Head of caudate nucleus (tissue), 42 donors: ENCODE measurements at regions not wholly inside any gene's neighbourhood (a gene's known extent, or its start where the extent isn't known, plus 50 kb on each side); places are given as distances from the start of the nearest gene placed in this dataset.

Experiments
- DNase-seq, 42 donors: peaks; one replicate each; pipeline versions ENCODE4 v3.0.0 to v3.0.0-alpha.2; 2020 to 2021; ENCODE audit warnings: mixed read lengths in 7 of 42
- intact Hi-C: fragments of 100-400 bp; cut with DNase I; formaldehyde crosslinking; loops from one replicate; pipeline ENCODE4 v1.15.0; 2022

DNA sequence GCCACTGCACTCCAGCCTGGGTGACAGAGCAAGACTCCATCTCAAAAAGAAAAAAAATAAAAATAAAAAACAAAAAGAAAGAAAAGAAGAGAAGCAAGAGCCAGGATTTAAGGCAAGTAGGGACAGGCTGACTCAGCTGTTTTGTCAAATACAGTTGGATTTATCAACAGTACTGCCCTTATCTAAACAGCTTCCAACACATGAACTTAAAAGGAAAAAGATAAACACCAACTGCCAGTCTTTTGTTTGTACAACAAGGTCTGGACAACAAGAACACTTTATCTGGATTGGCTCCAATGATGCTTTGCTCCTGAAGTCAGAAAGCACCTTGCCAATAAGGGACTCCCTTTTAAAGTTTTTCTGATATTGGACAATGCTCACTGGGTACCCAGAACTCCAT lies 886.0 kb downstream of the ADGRL2 start:
- intact Hi-C loops = no loop called here

DNA sequence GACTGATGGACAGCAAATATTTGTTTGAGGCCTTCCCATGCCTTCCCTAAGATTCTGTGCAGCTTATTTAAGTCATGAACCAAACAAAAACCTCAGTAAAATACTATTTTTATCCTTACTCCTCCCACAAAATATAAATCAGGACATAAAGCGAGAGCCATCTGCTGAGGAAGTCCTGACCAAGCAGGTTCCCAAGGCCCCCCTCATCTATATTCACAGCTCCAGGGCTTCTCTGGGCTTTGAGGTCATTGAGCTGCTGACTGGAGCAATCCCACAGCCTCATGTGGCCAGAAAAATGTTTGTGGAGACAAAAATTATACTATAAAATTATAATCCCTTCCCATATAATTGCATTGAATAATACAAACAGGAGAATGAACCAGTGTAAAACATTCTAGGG lies 846.2 kb downstream of the ADGRL2 start:
- intact Hi-C loops = no loop called here
- no peak for DNase-seq

More for the DNA sequence above, 886.0 kb downstream of the ADGRL2 start:
- DNase-seq = no peak

DNA sequence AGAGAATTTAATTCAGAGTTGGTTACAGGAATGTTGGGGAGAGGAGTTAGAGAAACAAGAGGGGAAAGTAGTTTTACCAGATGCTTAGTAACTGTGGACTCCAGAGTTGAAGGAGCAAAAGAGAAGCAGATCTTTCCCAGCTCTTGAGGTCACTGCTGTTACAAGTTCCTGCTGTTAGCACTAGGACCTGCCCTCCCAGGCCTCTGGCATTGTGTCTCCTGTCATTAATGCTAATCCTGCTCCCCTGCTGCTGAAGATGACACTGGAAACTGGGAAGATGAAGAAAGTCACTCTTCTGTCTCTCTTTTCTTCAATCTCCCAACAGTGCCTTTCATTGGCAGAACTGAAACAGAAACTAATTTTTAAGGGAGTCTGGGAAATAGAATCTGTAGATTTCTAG lies 845.6 kb downstream of the ADGRL2 start:
- intact Hi-C loops = no loop called here
- no peak for DNase-seq

- intact Hi-C loops = no loop called here
- DNase-seq = no peak
Observed at GRCh38 chr1:82644186-82644915, 843.6 kb downstream of the ADGRL2 start.

DNA sequence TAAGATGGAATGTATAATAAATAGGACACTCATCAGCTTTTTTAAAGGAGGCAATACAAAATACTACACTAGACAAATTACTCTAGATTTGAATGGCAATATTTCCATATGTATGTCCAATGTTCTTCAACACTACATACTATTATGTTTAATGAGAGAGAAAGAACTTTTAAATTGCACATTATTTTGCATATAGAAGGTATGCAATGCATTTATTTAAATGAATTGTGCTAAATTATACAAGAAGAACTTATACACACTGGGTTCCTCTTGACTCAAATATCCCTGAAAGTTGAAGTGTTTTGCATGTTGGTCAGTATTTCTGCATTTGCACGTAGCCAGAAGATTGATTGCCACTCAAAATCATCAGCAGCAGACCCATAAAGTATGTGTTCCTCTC lies 839.6 kb downstream of the ADGRL2 start:
- no peak for DNase-seq
- intact Hi-C loops = no loop called here

DNA sequence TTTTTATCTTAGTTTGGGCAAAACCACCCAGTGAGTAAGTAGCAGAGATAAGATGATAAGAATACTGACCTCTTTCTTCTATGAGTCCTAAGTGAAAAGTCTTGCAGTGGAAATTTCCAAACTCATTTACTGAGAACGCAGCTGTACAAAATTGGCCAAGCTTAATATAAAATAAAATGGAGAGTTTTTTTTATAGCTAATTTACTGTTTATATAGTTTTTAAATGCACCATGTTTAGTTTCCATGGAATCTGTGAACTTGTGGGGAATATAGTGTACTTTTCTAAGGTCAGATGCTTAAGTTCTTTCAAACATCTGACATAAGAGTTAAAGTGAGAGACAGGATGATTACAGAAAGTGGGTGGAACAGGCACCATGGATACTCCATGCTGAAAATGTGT lies 833.5 kb downstream of the ADGRL2 start:
- intact Hi-C loops = no loop called here
- no peak for DNase-seq

DNA sequence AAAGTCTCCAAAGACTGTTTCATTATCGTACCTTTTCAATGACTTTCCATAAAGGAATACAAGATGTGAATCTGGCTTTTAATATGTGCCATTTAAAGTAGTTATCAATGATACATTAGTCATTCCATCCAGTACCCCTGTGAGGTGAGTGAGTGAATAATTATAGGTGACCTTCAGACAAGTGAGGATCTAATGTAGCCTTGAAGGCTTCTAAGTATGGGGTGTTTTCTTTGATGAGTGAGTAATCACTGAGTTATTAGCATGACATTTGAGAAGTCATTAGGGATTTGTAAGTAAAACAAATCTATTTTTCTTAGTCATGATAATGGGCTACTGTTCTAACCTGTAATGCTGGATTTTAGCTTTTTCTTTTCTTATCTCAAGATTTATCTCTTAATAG lies 831.4 kb downstream of the ADGRL2 start:
- intact Hi-C loops = no loop called here
- no peak for DNase-seq

GRCh38 chr1:82628887-82629286 lies 828.2 kb downstream of the ADGRL2 start:
- no peak for DNase-seq
- intact Hi-C loops = no loop called here

- intact Hi-C loops = no loop called here
- DNase-seq = no peak
Observed at GRCh38 chr1:82625537-82625936, 824.8 kb downstream of the ADGRL2 start.

- intact Hi-C loops = no loop called here
- DNase-seq = no peak
Observed at GRCh38 chr1:82621076-82621475, 820.3 kb downstream of the ADGRL2 start.

DNA sequence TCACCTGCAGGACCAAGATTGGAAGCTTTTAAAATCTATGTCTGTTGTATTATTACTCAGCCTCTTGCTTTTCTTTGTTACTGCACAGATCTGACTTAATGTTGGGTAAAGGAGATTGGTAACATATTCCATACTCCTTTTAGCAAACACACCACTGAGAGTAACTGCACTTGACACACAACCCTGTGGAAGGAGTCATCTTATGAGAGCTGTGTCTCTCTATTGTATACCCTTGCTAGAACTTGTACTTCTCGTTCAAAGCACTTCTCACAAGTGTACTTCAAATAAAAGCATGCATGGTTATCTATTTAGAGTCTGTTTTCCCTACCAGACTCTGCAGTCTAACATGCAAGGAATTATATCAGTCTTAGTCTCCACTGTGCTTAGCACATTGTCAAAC lies 813.4 kb downstream of the ADGRL2 start:
- DNase-seq = no peak
- intact Hi-C loops = no loop called here

- DNase-seq = no peak
- intact Hi-C loops = no loop called here
Observed at GRCh38 chr1:82612986-82613385, 812.3 kb downstream of the ADGRL2 start.

GRCh38 chr1:82606546-82606945 lies 805.8 kb downstream of the ADGRL2 start:
- intact Hi-C loops = no loop called here
- no peak for DNase-seq

GRCh38 chr1:82604524-82604923 lies 803.8 kb downstream of the ADGRL2 start:
- peak in 39 of 42 donors; percentile 8 to 84 (median 41) for DNase-seq
- intact Hi-C loops = no loop called here

DNA sequence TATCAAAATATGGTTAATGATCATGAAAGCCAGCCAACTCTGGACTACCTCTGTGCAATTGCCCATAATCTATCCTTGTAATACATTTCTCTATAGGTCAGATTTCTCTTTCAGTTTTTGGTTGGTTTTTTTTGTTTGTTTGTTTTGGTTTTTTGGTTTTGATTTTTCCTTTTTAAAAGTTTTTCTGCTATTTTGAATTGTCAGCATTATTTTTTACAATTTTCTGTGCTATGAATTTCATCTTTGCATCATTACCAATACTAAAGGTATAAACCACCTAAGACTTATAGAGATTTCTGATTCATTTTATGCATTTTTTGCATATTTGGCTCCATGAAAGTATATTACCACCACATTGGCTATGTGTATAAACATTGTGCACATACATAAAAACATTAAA lies 799.6 kb downstream of the ADGRL2 start:
- no peak for DNase-seq
- intact Hi-C loops = no loop called here

DNA sequence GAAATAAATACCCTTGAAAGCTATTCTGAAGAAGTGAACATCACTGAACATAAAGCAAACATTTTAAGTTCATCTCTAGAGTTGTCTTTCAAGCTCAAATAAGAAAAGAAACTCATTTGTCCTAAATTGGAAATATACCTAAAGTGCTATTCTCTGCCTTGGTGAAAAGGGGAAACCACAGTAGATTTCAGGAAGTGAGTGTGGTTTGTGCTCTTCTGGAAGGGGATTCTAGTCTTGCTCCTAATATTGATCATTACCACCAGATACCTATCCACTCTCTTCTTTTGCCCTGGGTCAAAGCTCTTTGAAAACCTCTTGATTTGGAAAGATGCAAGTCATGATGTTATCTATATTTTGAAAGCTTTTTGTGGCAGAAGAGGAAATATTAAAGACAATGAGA lies 798.1 kb downstream of the ADGRL2 start:
- no peak for DNase-seq
- intact Hi-C loops = no loop called here

GRCh38 chr1:82598337-82598736 lies 797.6 kb downstream of the ADGRL2 start:
- no peak for DNase-seq
- intact Hi-C loops = no loop called here

GRCh38 chr1:82597649-82598048 lies 796.9 kb downstream of the ADGRL2 start:
- DNase-seq = no peak
- intact Hi-C loops = no loop called here

DNA sequence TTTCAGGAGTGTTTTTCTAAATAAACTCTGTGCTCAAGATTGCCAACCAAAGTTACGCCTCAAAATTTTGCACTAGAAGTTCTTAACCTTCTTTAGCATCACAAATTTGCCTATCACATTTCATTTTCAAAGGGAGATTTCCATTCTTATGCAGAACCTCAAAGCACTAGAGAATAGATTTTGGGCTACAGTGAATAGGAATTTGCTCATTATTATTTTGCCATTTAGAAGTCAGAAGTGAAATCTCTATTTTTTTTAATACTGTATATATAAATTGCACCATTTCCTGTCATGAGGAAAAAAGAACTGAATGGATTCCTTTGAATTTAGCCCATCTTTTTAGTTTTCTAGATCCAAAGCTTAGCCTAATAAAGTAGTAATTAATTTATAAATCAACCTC lies 796.4 kb downstream of the ADGRL2 start:
- no peak for DNase-seq
- intact Hi-C loops = no loop called here

- DNase-seq = no peak
Observed at GRCh38 chr1:82593561-82593960, 792.8 kb downstream of the ADGRL2 start.

GRCh38 chr1:82589588-82589987 lies 788.9 kb downstream of the ADGRL2 start:
- no peak for DNase-seq
- intact Hi-C loops = no loop called here

More at GRCh38 chr1:82593561-82593960, 792.8 kb downstream of the ADGRL2 start:
- intact Hi-C loops = no loop called here

GRCh38 chr1:82587371-82587770 lies 786.6 kb downstream of the ADGRL2 start:
- DNase-seq = no peak
- intact Hi-C loops = no loop called here
